ENCODE measurements at regions not wholly inside any gene's neighbourhood (a gene's known extent, or its start where the extent isn't known, plus 50 kb on each side); places are given as distances from the start of the nearest gene placed in this dataset.
"Not testable (repeated sequence)": the region's sequence is repeated elsewhere in the genome, so short reads cannot be mapped to it uniquely, and the experiment has no call there.

GRCh38 chrX:13449441-13449840 lies 120.0 kb upstream of the EGFL6 start:
- H3K36me3 ChIP-seq (ENCODE audit: control insufficient read depth in 3 of 3, insufficient read depth in 2 of 3, low read depth in 1 of 3, low read length in 3 of 3) = no peaks in the 10 kb centered on the region
- no peaks in the 10 kb centered on the region for H3K27me3 ChIP-seq (ENCODE audit: control insufficient read depth in 3 of 3, insufficient read depth in 3 of 3, low read length in 3 of 3)
- no peak for FAIRE-seq
- H3K4me3 ChIP-seq (ENCODE audit: low read depth in 1 of 3, low read length in 3 of 3) = no peak overlapping the region
- no peak overlapping the region for H3K27ac ChIP-seq (ENCODE audit: low read depth in 1 of 3, low read length in 2 of 3)
- DNase-seq = no peak
- H3K9me3 ChIP-seq (ENCODE audit: control insufficient read depth in 2 of 2, insufficient read depth in 1 of 2, low read depth in 1 of 2, low read length in 1 of 2) = peaks cover 0 to 5% of the 10 kb centered on the region in 2 donors
- no peaks in the 10 kb centered on the region for H3K4me1 ChIP-seq (ENCODE audit: control insufficient read depth in 3 of 3, insufficient read depth in 2 of 3, low read depth in 1 of 3, low read length in 2 of 3)

GRCh38 chrX:13448941-13449340 lies 120.5 kb upstream of the EGFL6 start:
- 85 to 93% (median 89%) methylated on average over 2 of the region's 2 CpGs for WGBS, 3 donors
- Histone ChIP-seq H3K9me3 (ENCODE audit: control insufficient read depth in 2 of 2, insufficient read depth in 1 of 2, low read depth in 1 of 2, low read length in 1 of 2) (peaks cover 0 to 6% of the 10 kb centered on the region in 2 donors), H3K27ac (ENCODE audit: low read depth in 1 of 3, low read length in 2 of 3) (no peak overlapping the region), H3K27me3 (ENCODE audit: control insufficient read depth in 3 of 3, insufficient read depth in 3 of 3, low read length in 3 of 3) (no peaks in the 10 kb centered on the region), H3K4me1 (ENCODE audit: control insufficient read depth in 3 of 3, insufficient read depth in 2 of 3, low read depth in 1 of 3, low read length in 2 of 3) (no peaks in the 10 kb centered on the region), H3K4me3 (ENCODE audit: low read depth in 1 of 3, low read length in 3 of 3) (no peak overlapping the region), H3K36me3 (ENCODE audit: control insufficient read depth in 3 of 3, insufficient read depth in 2 of 3, low read depth in 1 of 3, low read length in 3 of 3) (no peaks in the 10 kb centered on the region)
- DNase-seq (no peak), FAIRE-seq (no peak)

- H3K9me3 ChIP-seq (ENCODE audit: control insufficient read depth in 2 of 2, insufficient read depth in 1 of 2, low read depth in 1 of 2, low read length in 1 of 2); H3K27me3 ChIP-seq (ENCODE audit: control insufficient read depth in 3 of 3, insufficient read depth in 3 of 3, low read length in 3 of 3); H3K27ac ChIP-seq (ENCODE audit: low read depth in 1 of 3, low read length in 2 of 3); FAIRE-seq; H3K4me1 ChIP-seq (ENCODE audit: control insufficient read depth in 3 of 3, insufficient read depth in 2 of 3, low read depth in 1 of 3, low read length in 2 of 3); H3K4me3 ChIP-seq (ENCODE audit: low read depth in 1 of 3, low read length in 3 of 3); H3K36me3 ChIP-seq (ENCODE audit: control insufficient read depth in 3 of 3, insufficient read depth in 2 of 3, low read depth in 1 of 3, low read length in 3 of 3); DNase-seq: not testable (repeated sequence)
- 83 to 93% (median 91%) methylated on average over 5 of the region's 5 CpGs for WGBS, 3 donors
These were observed 121.8 kb upstream of the ATXN3L start for GRCh38 chrX:13441608-13442007.

GRCh38 chrX:13440176-13440575 lies 120.3 kb upstream of the ATXN3L start:
- WGBS, 3 donors = 76 to 80% (median 79%) methylated on average over 2 of the region's 2 CpGs
- Histone ChIP-seq H3K27ac (ENCODE audit: low read depth in 1 of 3, low read length in 2 of 3) (no peak overlapping the region), H3K4me1 (ENCODE audit: control insufficient read depth in 3 of 3, insufficient read depth in 2 of 3, low read depth in 1 of 3, low read length in 2 of 3) (no peaks in the 10 kb centered on the region), H3K36me3 (ENCODE audit: control insufficient read depth in 3 of 3, insufficient read depth in 2 of 3, low read depth in 1 of 3, low read length in 3 of 3) (no peaks in the 10 kb centered on the region), H3K27me3 (ENCODE audit: control insufficient read depth in 3 of 3, insufficient read depth in 3 of 3, low read length in 3 of 3) (no peaks in the 10 kb centered on the region), H3K9me3 (ENCODE audit: control insufficient read depth in 2 of 2, insufficient read depth in 1 of 2, low read depth in 1 of 2, low read length in 1 of 2) (peaks cover 0 to 5% of the 10 kb centered on the region in 2 donors), H3K4me3 (ENCODE audit: low read depth in 1 of 3, low read length in 3 of 3) (no peak overlapping the region)
- no peak for DNase-seq
- FAIRE-seq = no peak

DNA sequence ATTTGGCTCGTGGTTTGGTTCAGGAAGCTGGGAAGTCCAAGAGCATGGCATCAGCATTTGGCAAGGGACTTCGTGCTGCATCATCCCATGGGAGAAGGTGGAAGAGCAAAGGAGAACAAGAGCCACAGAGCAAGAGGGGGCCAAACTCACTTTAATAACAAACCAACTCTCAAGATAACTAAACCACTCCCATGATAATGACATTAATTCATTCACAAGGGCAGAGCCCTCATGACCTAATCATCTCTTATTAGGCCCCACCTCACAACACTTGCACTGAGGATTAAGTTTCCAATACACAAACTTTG lies 113.4 kb upstream of the ATXN3L start:
- Histone ChIP-seq H3K9me3 (ENCODE audit: control insufficient read depth in 2 of 2, insufficient read depth in 1 of 2, low read depth in 1 of 2, low read length in 1 of 2) (no peaks in the 10 kb centered on the region), H3K27me3 (ENCODE audit: control insufficient read depth in 3 of 3, insufficient read depth in 3 of 3, low read length in 3 of 3) (no peaks in the 10 kb centered on the region), H3K36me3 (ENCODE audit: control insufficient read depth in 3 of 3, insufficient read depth in 2 of 3, low read depth in 1 of 3, low read length in 3 of 3) (no peaks in the 10 kb centered on the region), H3K4me1 (ENCODE audit: control insufficient read depth in 3 of 3, insufficient read depth in 2 of 3, low read depth in 1 of 3, low read length in 2 of 3) (no peaks in the 10 kb centered on the region), H3K27ac (ENCODE audit: low read depth in 1 of 3, low read length in 2 of 3) (no peak overlapping the region), H3K4me3 (ENCODE audit: low read depth in 1 of 3, low read length in 3 of 3) (no peak overlapping the region)
- DNase-seq (no peak), FAIRE-seq (no peak)
- WGBS, 3 donors = 46 to 87% (median 52%) methylated on average over 2 of the region's 2 CpGs

DNA sequence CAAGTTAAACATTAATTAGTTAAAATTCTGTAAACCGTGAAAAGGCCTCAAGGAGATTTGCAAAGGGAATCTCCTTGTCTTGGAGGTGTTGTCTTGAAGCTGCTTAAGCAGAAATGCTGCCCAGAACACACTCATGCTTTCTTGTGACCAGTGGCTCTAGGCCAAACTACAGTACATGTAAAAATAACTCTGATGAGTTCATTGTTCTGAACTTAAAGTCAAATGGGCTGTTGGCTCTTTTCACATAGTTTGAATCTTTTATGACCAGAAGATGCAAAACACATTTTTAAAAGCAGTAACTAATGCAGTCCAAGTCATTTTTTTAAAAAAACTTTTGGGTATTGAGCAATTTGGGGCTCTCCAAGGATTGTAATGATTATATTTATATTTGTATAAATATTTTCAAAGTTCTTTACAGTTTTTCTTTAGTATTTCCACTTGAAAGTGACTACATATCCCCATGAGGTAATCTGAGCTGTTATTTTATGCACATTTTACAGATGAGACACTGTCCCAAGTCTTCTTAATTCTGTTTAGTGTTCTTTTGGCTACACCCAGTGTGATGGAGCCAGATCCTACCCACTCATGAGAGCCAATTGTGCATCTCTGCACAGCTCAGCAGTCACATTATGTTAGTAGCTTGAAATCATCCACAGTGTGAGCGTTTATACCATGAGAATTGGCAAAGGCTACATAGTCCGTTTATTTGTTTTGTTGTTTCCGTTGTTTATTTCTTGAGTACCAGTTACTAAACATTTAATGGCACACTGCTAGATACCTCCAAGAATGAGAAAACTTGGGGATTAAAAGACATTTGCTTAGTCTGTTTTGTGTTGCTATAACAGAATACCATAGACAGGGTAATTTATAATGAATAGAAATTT lies 112.8 kb upstream of the ATXN3L start:
- FAIRE-seq (no peak), DNase-seq (peak in 1 of 2 donors; percentile 8)
- Histone ChIP-seq H3K4me1 (ENCODE audit: control insufficient read depth in 3 of 3, insufficient read depth in 2 of 3, low read depth in 1 of 3, low read length in 2 of 3) (no peaks in the 10 kb centered on the region), H3K36me3 (ENCODE audit: control insufficient read depth in 3 of 3, insufficient read depth in 2 of 3, low read depth in 1 of 3, low read length in 3 of 3) (no peaks in the 10 kb centered on the region), H3K4me3 (ENCODE audit: low read depth in 1 of 3, low read length in 3 of 3) (no peak overlapping the region), H3K27me3 (ENCODE audit: control insufficient read depth in 3 of 3, insufficient read depth in 3 of 3, low read length in 3 of 3) (no peaks in the 10 kb centered on the region), H3K27ac (ENCODE audit: low read depth in 1 of 3, low read length in 2 of 3) (peak overlapping the region in 2 of 3 donors; percentile 2 to 54), H3K9me3 (ENCODE audit: control insufficient read depth in 2 of 2, insufficient read depth in 1 of 2, low read depth in 1 of 2, low read length in 1 of 2) (no peaks in the 10 kb centered on the region)
- WGBS, 3 donors = 56 to 83% (median 73%) methylated on average over 4 of the region's 4 CpGs

- DNase-seq = no peak
- no peak overlapping the region for H3K4me3 ChIP-seq (ENCODE audit: low read depth in 1 of 3, low read length in 3 of 3)
- no peaks in the 10 kb centered on the region for H3K9me3 ChIP-seq (ENCODE audit: control insufficient read depth in 2 of 2, insufficient read depth in 1 of 2, low read depth in 1 of 2, low read length in 1 of 2)
- no peak for FAIRE-seq
- H3K27me3 ChIP-seq (ENCODE audit: control insufficient read depth in 3 of 3, insufficient read depth in 3 of 3, low read length in 3 of 3) = no peaks in the 10 kb centered on the region
- H3K4me1 ChIP-seq (ENCODE audit: control insufficient read depth in 3 of 3, insufficient read depth in 2 of 3, low read depth in 1 of 3, low read length in 2 of 3) = no peaks in the 10 kb centered on the region
- 78 to 87% (median 85%) methylated on average over 6 of the region's 6 CpGs for WGBS, 3 donors
- H3K36me3 ChIP-seq (ENCODE audit: control insufficient read depth in 3 of 3, insufficient read depth in 2 of 3, low read depth in 1 of 3, low read length in 3 of 3) = no peaks in the 10 kb centered on the region
- H3K27ac ChIP-seq (ENCODE audit: low read depth in 1 of 3, low read length in 2 of 3) = no peak overlapping the region
These were observed 110.4 kb upstream of the ATXN3L start for GRCh38 chrX:13430136-13430827.

DNA sequence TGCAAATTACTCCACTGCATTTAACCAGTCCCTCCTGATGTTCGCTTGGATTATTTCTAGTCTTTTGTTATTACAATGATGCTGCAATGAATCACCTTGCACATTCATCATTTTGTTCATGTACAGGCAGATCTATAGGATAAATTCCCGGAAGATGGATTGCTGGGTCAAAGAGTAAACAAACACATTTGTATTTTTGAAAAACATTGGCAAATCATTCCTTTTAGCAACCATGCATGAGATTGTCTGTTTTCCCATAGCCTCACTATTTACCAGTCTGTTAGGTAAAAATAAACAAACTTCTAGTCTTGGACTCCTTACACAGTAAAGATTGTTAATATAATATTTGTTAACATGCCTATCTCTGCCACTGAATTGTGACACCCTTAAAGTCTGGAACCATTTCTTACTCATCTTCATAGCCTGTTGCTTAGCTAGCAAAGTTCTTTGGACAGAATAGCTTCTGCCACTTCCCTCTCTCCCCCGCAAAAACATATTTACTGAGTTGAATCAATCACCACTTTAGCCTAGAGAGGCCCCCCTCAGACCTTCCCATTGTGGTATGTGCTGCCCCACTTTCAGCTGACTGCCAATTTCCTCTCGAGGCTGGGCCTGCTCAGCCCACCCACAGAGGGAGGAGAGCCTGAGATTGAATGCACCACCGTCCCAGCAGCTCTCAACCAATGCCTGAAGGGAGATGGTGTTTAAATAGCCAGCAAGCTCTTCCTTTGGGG lies 108.4 kb upstream of the ATXN3L start:
- Histone ChIP-seq H3K27me3 (ENCODE audit: control insufficient read depth in 3 of 3, insufficient read depth in 3 of 3, low read length in 3 of 3) (no peaks in the 10 kb centered on the region), H3K36me3 (ENCODE audit: control insufficient read depth in 3 of 3, insufficient read depth in 2 of 3, low read depth in 1 of 3, low read length in 3 of 3) (no peaks in the 10 kb centered on the region), H3K4me3 (ENCODE audit: low read depth in 1 of 3, low read length in 3 of 3) (no peak overlapping the region), H3K9me3 (ENCODE audit: control insufficient read depth in 2 of 2, insufficient read depth in 1 of 2, low read depth in 1 of 2, low read length in 1 of 2) (no peaks in the 10 kb centered on the region), H3K4me1 (ENCODE audit: control insufficient read depth in 3 of 3, insufficient read depth in 2 of 3, low read depth in 1 of 3, low read length in 2 of 3) (no peaks in the 10 kb centered on the region), H3K27ac (ENCODE audit: low read depth in 1 of 3, low read length in 2 of 3) (peak overlapping the region in 1 of 3 donors; percentile 49)
- WGBS, 3 donors = 50 to 65% (median 52%) methylated on average over 5 of the region's 5 CpGs
- DNase-seq = no peak
- no peak for FAIRE-seq

Measured in small intestine (tissue), 7 donors.